ENCODE measurements at regions not wholly inside any gene's neighbourhood (a gene's known extent, or its start where the extent isn't known, plus 50 kb on each side); places are given as distances from the start of the nearest gene placed in this dataset.
"Not testable (repeated sequence)": the region's sequence is repeated elsewhere in the genome, so short reads cannot be mapped to it uniquely, and the experiment has no call there.

DNA sequence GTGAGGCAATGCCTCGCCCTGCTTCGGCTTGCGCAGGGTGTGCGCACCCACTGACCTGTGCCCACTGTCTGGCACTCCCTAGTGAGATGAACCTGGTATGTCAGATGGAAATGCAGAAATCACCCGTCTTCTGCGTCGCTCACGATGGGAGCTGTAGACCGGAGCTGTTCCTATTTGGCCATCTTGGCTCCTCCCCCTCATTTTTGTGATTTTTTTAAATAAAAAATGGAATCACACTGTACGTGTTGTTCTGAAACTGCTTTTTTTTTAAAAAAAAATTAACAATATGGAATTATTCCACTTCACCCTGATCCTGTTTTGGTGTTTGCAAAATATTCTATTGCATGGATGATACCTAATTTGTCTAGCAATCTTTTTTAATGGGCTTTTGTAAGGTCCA is 131.1 kb downstream of the FZD1 start:
- TF ChIP-seq, protein P1, sequence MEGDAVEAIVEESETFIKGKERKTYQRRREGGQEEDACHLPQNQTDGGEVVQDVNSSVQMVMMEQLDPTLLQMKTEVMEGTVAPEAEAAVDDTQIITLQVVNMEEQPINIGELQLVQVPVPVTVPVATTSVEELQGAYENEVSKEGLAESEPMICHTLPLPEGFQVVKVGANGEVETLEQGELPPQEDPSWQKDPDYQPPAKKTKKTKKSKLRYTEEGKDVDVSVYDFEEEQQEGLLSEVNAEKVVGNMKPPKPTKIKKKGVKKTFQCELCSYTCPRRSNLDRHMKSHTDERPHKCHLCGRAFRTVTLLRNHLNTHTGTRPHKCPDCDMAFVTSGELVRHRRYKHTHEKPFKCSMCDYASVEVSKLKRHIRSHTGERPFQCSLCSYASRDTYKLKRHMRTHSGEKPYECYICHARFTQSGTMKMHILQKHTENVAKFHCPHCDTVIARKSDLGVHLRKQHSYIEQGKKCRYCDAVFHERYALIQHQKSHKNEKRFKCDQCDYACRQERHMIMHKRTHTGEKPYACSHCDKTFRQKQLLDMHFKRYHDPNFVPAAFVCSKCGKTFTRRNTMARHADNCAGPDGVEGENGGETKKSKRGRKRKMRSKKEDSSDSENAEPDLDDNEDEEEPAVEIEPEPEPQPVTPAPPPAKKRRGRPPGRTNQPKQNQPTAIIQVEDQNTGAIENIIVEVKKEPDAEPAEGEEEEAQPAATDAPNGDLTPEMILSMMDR (IDR thresholded peaks at IDR 0.05): not testable (repeated sequence)
- not testable (repeated sequence) for TF ChIP-seq POLR2A, POLR2AphosphoS5 (IDR thresholded peaks at IDR 0.05)

All from stomach (tissue), 4 donors.